GM23338 (cell line): ENCODE measurements at regions not wholly inside any gene's neighbourhood (a gene's known extent, or its start where the extent isn't known, plus 50 kb on each side); places are given as distances from the start of the nearest gene placed in this dataset.

Experiments
- ATAC-seq: fragments of 200-7000 bp; cut with Tn5 transposase; 3 replicates; pipeline ENCODE4 v1.9.1; 2020
- DNase-seq: peaks from one replicate; pipeline ENCODE4 v3.0.0-alpha.2; 2015; ENCODE audit warnings: low spot score
- H2AFZ ChIP-seq: fragments of 200-600 bp; sonication (generic); 2 replicates; pipeline ENCODE4 v1.8.0; 2016; ENCODE audit warnings: antibody characterized with exemption, mild to moderate bottlenecking, moderate library complexity
- H3F3A ChIP-seq: fragments of 200-600 bp; sonication (generic); replicated peaks from 2 replicates; pipeline ENCODE4 v1.8.0; 2017; ENCODE audit warnings: antibody characterized with exemption, mixed run types, low read depth
- H3K27ac ChIP-seq: fragments of 200-600 bp; sonication (generic); 2 replicates; pipeline ENCODE4 v1.6.1; 2016; ENCODE audit warnings: low read depth
- H3K27me3 ChIP-seq: fragments of 200-600 bp; sonication (generic); 2 replicates; pipeline ENCODE4 v1.8.0; 2016; ENCODE audit warnings: mild to moderate bottlenecking, mixed run types, moderate library complexity; ENCODE audit not compliant: insufficient read depth
- H3K36me3 ChIP-seq: fragments of 200-600 bp; sonication (generic); 2 replicates; pipeline ENCODE4 v1.8.0; 2016; ENCODE audit warnings: mild to moderate bottlenecking; ENCODE audit not compliant: insufficient read depth
- H3K4me1 ChIP-seq: fragments of 200-600 bp; sonication (generic); 2 replicates; pipeline ENCODE4 v1.8.0; 2016; ENCODE audit warnings: mild to moderate bottlenecking, moderate library complexity; ENCODE audit not compliant: insufficient read depth
- H3K4me2 ChIP-seq: fragments of 200-600 bp; sonication (generic); 2 replicates; pipeline ENCODE4 v1.7.1; 2017; ENCODE audit warnings: mixed run types
- H3K4me3 ChIP-seq: fragments of 200-600 bp; sonication (generic); 2 replicates; pipeline ENCODE4 v1.6.1; 2016; ENCODE audit warnings: mixed run types
- H3K79me2 ChIP-seq: fragments of 200-600 bp; sonication (generic); replicated peaks from 2 replicates; pipeline ENCODE4 v1.8.0; 2017; ENCODE audit warnings: mild to moderate bottlenecking; ENCODE audit not compliant: insufficient read depth
- H3K9me2 ChIP-seq: fragments of 200-600 bp; sonication (generic); 2 replicates; pipeline ENCODE4 v1.8.0; 2017; ENCODE audit not compliant: insufficient read depth
- H4K20me1 ChIP-seq: fragments of 200-600 bp; sonication (generic); replicated peaks from 2 replicates; pipeline ENCODE4 v1.8.0; 2017; ENCODE audit warnings: mild to moderate bottlenecking; ENCODE audit not compliant: insufficient read depth
- H3K27ac Mint-ChIP-seq: 2 replicates; pipeline ENCODE4 v1.8.0; 2020; ENCODE audit warnings: inconsistent platforms, mild to moderate bottlenecking, moderate library complexity, mixed read lengths
- H3K27me3 Mint-ChIP-seq: 3 replicates; pipeline ENCODE4 v1.8.0; 2022; ENCODE audit warnings: low read depth, mild to moderate bottlenecking, moderate library complexity, mixed read lengths, inconsistent platforms; ENCODE audit not compliant: insufficient read depth, poor library complexity
- H3K36me3 Mint-ChIP-seq: 3 replicates; pipeline ENCODE4 v1.8.0; 2021; ENCODE audit warnings: low read depth, mild to moderate bottlenecking, inconsistent platforms, moderate library complexity, mixed read lengths
- H3K4me1 Mint-ChIP-seq: 3 replicates; pipeline ENCODE4 v1.8.0; 2020; ENCODE audit warnings: mild to moderate bottlenecking, inconsistent platforms, mixed read lengths
- H3K4me3 Mint-ChIP-seq: 3 replicates; pipeline ENCODE4 v1.8.0; 2021; ENCODE audit warnings: moderate library complexity, mild to moderate bottlenecking, inconsistent platforms, mixed read lengths
- H3K9me3 Mint-ChIP-seq: 3 replicates; pipeline ENCODE4 v1.8.0; 2020; ENCODE audit warnings: moderate library complexity, mild to moderate bottlenecking, inconsistent platforms, mixed read lengths
- CREB1 ChIP-seq: fragments of 250-450 bp; sonication (Bioruptor Pico); IDR thresholded peaks from 2 replicates; pipeline ENCODE4 v1.5.0; 2020; ENCODE audit warnings: low read depth, mild to moderate bottlenecking, moderate library complexity
- ETS1 ChIP-seq: IDR thresholded peaks from 2 replicates; pipeline ENCODE4 v1.6.1; 2016; ENCODE audit warnings: antibody characterized with exemption
- EZH2 ChIP-seq: fragments of 200-600 bp; sonication (generic); IDR thresholded peaks from one replicate; pipeline ENCODE4 v1.8.0; 2017; ENCODE audit warnings: antibody characterized with exemption, mild to moderate bottlenecking, low read depth; ENCODE audit not compliant: unreplicated experiment
- EZH2phosphoT487 ChIP-seq: fragments of 200-600 bp; sonication (generic); IDR thresholded peaks from one replicate; pipeline ENCODE4 v1.8.1; 2018; ENCODE audit warnings: antibody characterized with exemption; ENCODE audit not compliant: unreplicated experiment
- JUNB ChIP-seq: IDR thresholded peaks from one replicate; pipeline ENCODE4 v1.6.1; 2016; ENCODE audit warnings: antibody characterized with exemption; ENCODE audit not compliant: unreplicated experiment
- NANOG ChIP-seq: IDR thresholded peaks from 2 replicates; pipeline ENCODE4 v1.6.1; 2016; ENCODE audit warnings: antibody characterized with exemption, borderline replicate concordance
- POLR2AphosphoS5 ChIP-seq: IDR thresholded peaks from 2 replicates; pipeline ENCODE4 v1.6.1; 2016; ENCODE audit warnings: antibody characterized with exemption, low read depth
- STAT1 ChIP-seq: IDR thresholded peaks from one replicate; pipeline ENCODE4 v1.6.1; 2016; ENCODE audit warnings: antibody characterized with exemption; ENCODE audit not compliant: unreplicated experiment
- ZNF114 ChIP-seq: fragments of 250-450 bp; sonication (Bioruptor Pico); IDR thresholded peaks from 2 replicates; pipeline ENCODE4 v1.5.0; 2020; ENCODE audit warnings: mild to moderate bottlenecking, moderate library complexity
- ZNF331 ChIP-seq: fragments of 250-450 bp; sonication (Bioruptor Pico); IDR thresholded peaks from 2 replicates; pipeline ENCODE4 v1.5.0; 2020; ENCODE audit warnings: low read depth, mild to moderate bottlenecking, moderate library complexity
- TF ChIP-seq, protein P1 (sequence below): IDR thresholded peaks from one replicate; pipeline ENCODE4 v1.6.1; 2018; ENCODE audit warnings: antibody characterized with exemption; ENCODE audit not compliant: unreplicated experiment
- TF ChIP-seq, protein P2 (sequence below), 2 experiments: fragments of 200-600 bp in 1 of 2; sonication (generic) in 1 of 2; conservative IDR thresholded peaks; 2 replicates each; pipeline versions ENCODE4 v1.5.1 to v1.6.1; 2016 to 2017; ENCODE audit warnings: antibody characterized with exemption in 2 of 2, low read depth in 2 of 2, mild to moderate bottlenecking in 2 of 2, moderate library complexity in 1 of 2

- H3F3A ChIP-seq, result no peaks in the 10 kb centered on the region
- Mint-ChIP-seq H3K4me3 (no peak overlapping the region), H3K27ac (no peak overlapping the region), H3K4me1 (no peaks in the 10 kb centered on the region), H3K36me3 (no peaks in the 10 kb centered on the region), H3K9me3 (no peaks in the 10 kb centered on the region; the same call in 2 of the 3 replicates), H3K27me3 (no peaks in the 10 kb centered on the region)
- H3K4me1 ChIP-seq, result no peaks in the 10 kb centered on the region
- H3K4me3 ChIP-seq, result no peak overlapping the region
- no peak overlapping the region for H3K27ac ChIP-seq
- no peak for TF ChIP-seq NANOG
- no peaks in the 10 kb centered on the region for H3K9me2 ChIP-seq
- no peak overlapping the region for H2AFZ ChIP-seq
- no peak overlapping the region for H3K4me2 ChIP-seq
- H4K20me1 ChIP-seq, result no peaks in the 10 kb centered on the region
- H3K27me3 ChIP-seq, result no peaks in the 10 kb centered on the region
- no peak for ATAC-seq
- no peaks in the 10 kb centered on the region for H3K79me2 ChIP-seq
- DNase-seq, result no peak
- H3K36me3 ChIP-seq, result no peaks in the 10 kb centered on the region
Observed at GRCh38 chr14:38567703-38568102, 311.8 kb upstream of the CLEC14A start.

DNA sequence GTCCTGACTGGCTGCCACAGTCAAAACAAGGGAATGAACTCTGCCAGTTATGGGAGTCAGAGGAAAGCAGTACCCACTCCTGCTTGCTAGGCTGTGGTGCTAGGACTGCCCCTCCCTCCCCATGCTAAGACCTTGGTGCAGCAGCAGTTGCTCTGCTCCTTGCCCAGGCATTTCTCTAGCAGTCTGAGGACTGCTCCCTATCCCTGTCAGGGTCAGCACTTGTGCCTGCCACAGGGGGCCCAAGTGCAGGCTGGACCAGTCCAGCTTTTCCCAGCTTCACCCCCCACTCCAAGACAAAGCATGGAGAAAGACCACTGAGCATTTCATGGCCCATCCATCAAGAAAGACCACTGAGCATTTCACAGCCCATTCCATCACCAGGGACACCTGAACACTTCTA is 305.8 kb upstream of the CLEC14A start:
- Histone ChIP-seq H3K4me1 (no peaks in the 10 kb centered on the region), H4K20me1 (no peaks in the 10 kb centered on the region), H3K79me2 (no peaks in the 10 kb centered on the region), H3K27me3 (no peaks in the 10 kb centered on the region), H3F3A (no peaks in the 10 kb centered on the region), H3K27ac (no peak overlapping the region), H3K4me2 (no peak overlapping the region), H3K36me3 (peaks cover 14% of the 10 kb centered on the region; the same call in 1 of the 2 replicates), H2AFZ (no peak overlapping the region), H3K9me2 (0 out of 2 replicates have a peak, but pooled peaks cover 3% of the 10 kb centered on the region), H3K4me3 (no peak overlapping the region)
- H3K4me1 Mint-ChIP-seq, result no peaks in the 10 kb centered on the region
- H3K27me3 Mint-ChIP-seq, result no peaks in the 10 kb centered on the region
- no peak overlapping the region for H3K27ac Mint-ChIP-seq
- H3K9me3 Mint-ChIP-seq, result peaks cover 46% of the 10 kb centered on the region
- DNase-seq (no peak), ATAC-seq (no peak)
- no peak overlapping the region for H3K4me3 Mint-ChIP-seq
- peaks cover 30% of the 10 kb centered on the region for H3K36me3 Mint-ChIP-seq
- TF ChIP-seq, protein P1, sequence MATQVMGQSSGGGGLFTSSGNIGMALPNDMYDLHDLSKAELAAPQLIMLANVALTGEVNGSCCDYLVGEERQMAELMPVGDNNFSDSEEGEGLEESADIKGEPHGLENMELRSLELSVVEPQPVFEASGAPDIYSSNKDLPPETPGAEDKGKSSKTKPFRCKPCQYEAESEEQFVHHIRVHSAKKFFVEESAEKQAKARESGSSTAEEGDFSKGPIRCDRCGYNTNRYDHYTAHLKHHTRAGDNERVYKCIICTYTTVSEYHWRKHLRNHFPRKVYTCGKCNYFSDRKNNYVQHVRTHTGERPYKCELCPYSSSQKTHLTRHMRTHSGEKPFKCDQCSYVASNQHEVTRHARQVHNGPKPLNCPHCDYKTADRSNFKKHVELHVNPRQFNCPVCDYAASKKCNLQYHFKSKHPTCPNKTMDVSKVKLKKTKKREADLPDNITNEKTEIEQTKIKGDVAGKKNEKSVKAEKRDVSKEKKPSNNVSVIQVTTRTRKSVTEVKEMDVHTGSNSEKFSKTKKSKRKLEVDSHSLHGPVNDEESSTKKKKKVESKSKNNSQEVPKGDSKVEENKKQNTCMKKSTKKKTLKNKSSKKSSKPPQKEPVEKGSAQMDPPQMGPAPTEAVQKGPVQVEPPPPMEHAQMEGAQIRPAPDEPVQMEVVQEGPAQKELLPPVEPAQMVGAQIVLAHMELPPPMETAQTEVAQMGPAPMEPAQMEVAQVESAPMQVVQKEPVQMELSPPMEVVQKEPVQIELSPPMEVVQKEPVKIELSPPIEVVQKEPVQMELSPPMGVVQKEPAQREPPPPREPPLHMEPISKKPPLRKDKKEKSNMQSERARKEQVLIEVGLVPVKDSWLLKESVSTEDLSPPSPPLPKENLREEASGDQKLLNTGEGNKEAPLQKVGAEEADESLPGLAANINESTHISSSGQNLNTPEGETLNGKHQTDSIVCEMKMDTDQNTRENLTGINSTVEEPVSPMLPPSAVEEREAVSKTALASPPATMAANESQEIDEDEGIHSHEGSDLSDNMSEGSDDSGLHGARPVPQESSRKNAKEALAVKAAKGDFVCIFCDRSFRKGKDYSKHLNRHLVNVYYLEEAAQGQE, result no peak
- no peak for TF ChIP-seq CREB1
- no peak for TF ChIP-seq ZNF331 (CRISPR knock-in tag)
- no peak for TF ChIP-seq ZNF114
- TF ChIP-seq, protein P2, sequence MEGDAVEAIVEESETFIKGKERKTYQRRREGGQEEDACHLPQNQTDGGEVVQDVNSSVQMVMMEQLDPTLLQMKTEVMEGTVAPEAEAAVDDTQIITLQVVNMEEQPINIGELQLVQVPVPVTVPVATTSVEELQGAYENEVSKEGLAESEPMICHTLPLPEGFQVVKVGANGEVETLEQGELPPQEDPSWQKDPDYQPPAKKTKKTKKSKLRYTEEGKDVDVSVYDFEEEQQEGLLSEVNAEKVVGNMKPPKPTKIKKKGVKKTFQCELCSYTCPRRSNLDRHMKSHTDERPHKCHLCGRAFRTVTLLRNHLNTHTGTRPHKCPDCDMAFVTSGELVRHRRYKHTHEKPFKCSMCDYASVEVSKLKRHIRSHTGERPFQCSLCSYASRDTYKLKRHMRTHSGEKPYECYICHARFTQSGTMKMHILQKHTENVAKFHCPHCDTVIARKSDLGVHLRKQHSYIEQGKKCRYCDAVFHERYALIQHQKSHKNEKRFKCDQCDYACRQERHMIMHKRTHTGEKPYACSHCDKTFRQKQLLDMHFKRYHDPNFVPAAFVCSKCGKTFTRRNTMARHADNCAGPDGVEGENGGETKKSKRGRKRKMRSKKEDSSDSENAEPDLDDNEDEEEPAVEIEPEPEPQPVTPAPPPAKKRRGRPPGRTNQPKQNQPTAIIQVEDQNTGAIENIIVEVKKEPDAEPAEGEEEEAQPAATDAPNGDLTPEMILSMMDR (conservative IDR thresholded peaks at IDR 0.05; ENCODE audit: low read depth in 2 of 2), result no peak
- no peak for TF ChIP-seq ETS1
- TF ChIP-seq STAT1, result no peak
- TF ChIP-seq NANOG, result no peak
- TF ChIP-seq EZH2, result no peak
- TF ChIP-seq JUNB, result no peak
- no peak for TF ChIP-seq EZH2phosphoT487
- no peak for TF ChIP-seq POLR2AphosphoS5
